H9 (cell line): ENCODE measurements at regions not wholly inside any gene's neighbourhood (a gene's known extent, or its start where the extent isn't known, plus 50 kb on each side); places are given as distances from the start of the nearest gene placed in this dataset.

ENCODE experiments used
- DNase-seq: peaks from one replicate; pipeline ENCODE4 v3.0.0-alpha.2; 2017
- H2AFZ ChIP-seq: one replicate; pipeline ENCODE4 v1.6.1; 2013; ENCODE audit warnings: mild to moderate bottlenecking, low read length, control low read depth, moderate library complexity
- H2AK5ac ChIP-seq: 2 replicates; pipeline ENCODE4 v1.6.1; 2013; ENCODE audit warnings: low read length, control low read depth, mixed read lengths; ENCODE audit not compliant: insufficient read length
- H2BK120ac ChIP-seq: one replicate; pipeline ENCODE4 v1.6.1; 2013; ENCODE audit warnings: low read depth, mild to moderate bottlenecking, low read length, control low read depth, inconsistent platforms; ENCODE audit not compliant: poor library complexity, severe bottlenecking
- H2BK12ac ChIP-seq: 2 replicates; pipeline ENCODE4 v1.6.1; 2013; ENCODE audit warnings: low read length, control low read depth, mixed read lengths, low read depth; ENCODE audit not compliant: insufficient read length
- H2BK15ac ChIP-seq: 2 replicates; pipeline ENCODE4 v1.6.1; 2013; ENCODE audit warnings: low read depth, low read length, control low read depth
- H2BK20ac ChIP-seq: one replicate; pipeline ENCODE4 v1.6.1; 2013; ENCODE audit warnings: low read depth, mild to moderate bottlenecking, low read length, control low read depth, inconsistent platforms; ENCODE audit not compliant: poor library complexity, severe bottlenecking
- H2BK5ac ChIP-seq: 2 replicates; pipeline ENCODE4 v1.6.1; 2013; ENCODE audit warnings: low read length, control low read depth, mixed read lengths; ENCODE audit not compliant: insufficient read length
- H3K14ac ChIP-seq: 2 replicates; pipeline ENCODE4 v1.6.1; 2013; ENCODE audit warnings: low read length, control low read depth; ENCODE audit not compliant: insufficient read depth
- H3K18ac ChIP-seq: 2 replicates; pipeline ENCODE4 v1.6.1; 2013; ENCODE audit warnings: low read depth, mild to moderate bottlenecking, mixed read lengths, low read length, control low read depth; ENCODE audit not compliant: insufficient read length
- H3K23ac ChIP-seq: 2 replicates; pipeline ENCODE4 v1.6.1; 2013; ENCODE audit warnings: low read length, control low read depth, mixed read lengths, low read depth; ENCODE audit not compliant: insufficient read length
- H3K23me2 ChIP-seq: 2 replicates; pipeline ENCODE4 v1.6.1; 2013; ENCODE audit warnings: low read depth, mild to moderate bottlenecking, mixed read lengths, low read length, control low read depth; ENCODE audit not compliant: insufficient read length, poor library complexity, severe bottlenecking
- H3K27ac ChIP-seq: 2 replicates; pipeline ENCODE4 v1.5.1; 2013; ENCODE audit warnings: low read length, control low read depth, mixed read lengths, low read depth; ENCODE audit not compliant: insufficient read length
- H3K27me3 ChIP-seq: 2 replicates; pipeline ENCODE4 v1.6.1; 2013; ENCODE audit warnings: low read length, control low read depth, inconsistent platforms; ENCODE audit not compliant: insufficient read depth
- H3K4ac ChIP-seq: 2 replicates; pipeline ENCODE4 v1.6.1; 2013; ENCODE audit warnings: low read depth, mild to moderate bottlenecking, control low read depth, inconsistent platforms, low read length, moderate library complexity
- H3K4me1 ChIP-seq: 2 replicates; pipeline ENCODE4 v1.6.1; 2013; ENCODE audit warnings: low read length, control low read depth, inconsistent platforms; ENCODE audit not compliant: insufficient read depth
- H3K4me2 ChIP-seq: 2 replicates; pipeline ENCODE4 v1.6.1; 2013; ENCODE audit warnings: low read length, control low read depth, mixed read lengths; ENCODE audit not compliant: insufficient read length, insufficient read depth
- H3K56ac ChIP-seq: 2 replicates; pipeline ENCODE4 v1.6.1; 2013; ENCODE audit warnings: low read depth, mild to moderate bottlenecking, mixed read lengths, low read length, control low read depth; ENCODE audit not compliant: insufficient read length
- H3K79me1 ChIP-seq: 2 replicates; pipeline ENCODE4 v1.6.1; 2013; ENCODE audit warnings: low read depth, mild to moderate bottlenecking, moderate library complexity, low read length, control low read depth, inconsistent platforms; ENCODE audit not compliant: insufficient read depth, poor library complexity, severe bottlenecking
- H3K79me2 ChIP-seq: 2 replicates; pipeline ENCODE4 v1.6.1; 2013; ENCODE audit warnings: low read length, control low read depth, inconsistent platforms; ENCODE audit not compliant: insufficient read depth
- H3K9ac ChIP-seq: 2 replicates; pipeline ENCODE4 v1.6.1; 2013; ENCODE audit warnings: low read length, control low read depth, mixed read lengths; ENCODE audit not compliant: insufficient read length; ENCODE audit errors: extremely low read depth
- H3K9me3 ChIP-seq: one replicate; pipeline ENCODE4 v1.6.1; 2013; ENCODE audit warnings: low read depth, low read length, inconsistent platforms; ENCODE audit not compliant: control insufficient read depth
- H3T11ph ChIP-seq: one replicate; pipeline ENCODE4 v1.6.1; 2013; ENCODE audit warnings: mild to moderate bottlenecking, low read length, control low read depth, inconsistent platforms
- H4K20me1 ChIP-seq: one replicate; pipeline ENCODE4 v1.6.1; 2013; ENCODE audit not compliant: control insufficient read depth, insufficient read length, insufficient read depth
- H4K5ac ChIP-seq: 2 replicates; pipeline ENCODE4 v1.6.1; 2013; ENCODE audit warnings: low read depth, mild to moderate bottlenecking, mixed read lengths, low read length, control low read depth; ENCODE audit not compliant: insufficient read length
- H4K8ac ChIP-seq: replicated peaks from 2 replicates; pipeline ENCODE4 v1.6.1; 2013; ENCODE audit warnings: low read length, control low read depth, mixed read lengths, low read depth; ENCODE audit not compliant: insufficient read length
- H4K91ac ChIP-seq: 2 replicates; pipeline ENCODE4 v1.6.1; 2013; ENCODE audit warnings: low read depth, mild to moderate bottlenecking, moderate library complexity, mixed read lengths, low read length, control low read depth; ENCODE audit not compliant: insufficient read length
- H3K27ac Mint-ChIP-seq, 3 experiments: 2 replicates in 2 of 3; 3 replicates in 1 of 3; pipeline ENCODE4 v1.8.0; 2020 to 2021; ENCODE audit warnings: mixed read lengths in 3 of 3, mild to moderate bottlenecking in 1 of 3, moderate library complexity in 1 of 3
- H3K27me3 Mint-ChIP-seq: 2 replicates; pipeline ENCODE4 v1.8.0; 2021; ENCODE audit warnings: low read depth, mild to moderate bottlenecking, moderate library complexity, mixed read lengths
- H3K36me3 Mint-ChIP-seq, 3 experiments: 2 replicates in 2 of 3; 3 replicates in 1 of 3; pipeline ENCODE4 v1.8.0; 2020 to 2021; ENCODE audit warnings: low read depth in 3 of 3, mixed read lengths in 3 of 3; ENCODE audit not compliant: insufficient read depth in 1 of 3
- H3K4me1 Mint-ChIP-seq, 2 experiments: 2 replicates each; pipeline ENCODE4 v1.8.0; 2020; ENCODE audit warnings: mixed read lengths in 2 of 2
- H3K4me3 Mint-ChIP-seq, 2 experiments: 2 replicates in 1 of 2; 3 replicates in 1 of 2; pipeline ENCODE4 v1.8.0; 2020 to 2021; ENCODE audit warnings: mild to moderate bottlenecking in 2 of 2, mixed read lengths in 2 of 2, moderate library complexity in 1 of 2
- H3K9me3 Mint-ChIP-seq, 2 experiments: 2 replicates in 1 of 2; 3 replicates in 1 of 2; pipeline ENCODE4 v1.8.0; 2020; ENCODE audit warnings: mild to moderate bottlenecking in 2 of 2, mixed read lengths in 2 of 2, moderate library complexity in 1 of 2
- CTCF ChIP-seq: fragments of 200-600 bp; sonication (generic); conservative IDR thresholded peaks from 3 replicates; pipeline ENCODE4 v1.8.0; 2021; ENCODE audit warnings: antibody characterized with exemption, mild to moderate bottlenecking
- WGBS: extraction: QIAGEN DNeasy Blood & Tissue Kit; methylation state at CpG from one replicate; pipeline ENCODE4 v1.1.7; 2013; ENCODE audit warnings: missing lambda C conversion rate, low lambda C conversion rate, mixed read lengths; ENCODE audit not compliant: insufficient read length; ENCODE audit errors: extremely low coverage; 5-methylcytosine and 5-hydroxymethylcytosine counted together

- H4K5ac ChIP-seq = no peak overlapping the region
- H3K9me3 ChIP-seq = no peaks in the 10 kb centered on the region
- Mint-ChIP-seq H3K27ac (no peak overlapping the region), H3K4me1 (peaks cover 6 to 15% of the 10 kb centered on the region in 2 experiments), H3K9me3 (peaks cover 2 to 7% of the 10 kb centered on the region in 2 experiments; a peak in 4 of 5 replicates), H3K27me3 (no peaks in the 10 kb centered on the region), H3K4me3 (no peak overlapping the region), H3K36me3 (peaks cover 0 to 9% (median 0%) of the 10 kb centered on the region in 3 experiments; a peak in 3 of 7 replicates)
- H3K4ac ChIP-seq = no peak overlapping the region
- H3K23me2 ChIP-seq = no peaks in the 10 kb centered on the region
- no peak overlapping the region for H2AFZ ChIP-seq
- WGBS = no CpG with 5 or more reads among the region's 1 CpG
- H3K4me1 ChIP-seq = no peaks in the 10 kb centered on the region
- no peak overlapping the region for H2AK5ac ChIP-seq
- H3K23ac ChIP-seq = no peak overlapping the region
- no peaks in the 10 kb centered on the region for H3K79me1 ChIP-seq
- H2BK12ac ChIP-seq = no peak overlapping the region
- H4K8ac ChIP-seq = no peak overlapping the region
- no peak overlapping the region for H2BK20ac ChIP-seq
- H2BK5ac ChIP-seq = no peak overlapping the region
- no peaks in the 10 kb centered on the region for H3K27me3 ChIP-seq
- H3T11ph ChIP-seq = no peak overlapping the region
- no peak overlapping the region for H3K9ac ChIP-seq
- no peak overlapping the region for H3K14ac ChIP-seq
- no peak overlapping the region for H3K56ac ChIP-seq
- no peak for DNase-seq
- H3K79me2 ChIP-seq = no peaks in the 10 kb centered on the region
- H2BK120ac ChIP-seq = no peak overlapping the region
- H4K20me1 ChIP-seq = no peaks in the 10 kb centered on the region
- H3K27ac ChIP-seq = no peak overlapping the region
- H2BK15ac ChIP-seq = no peak overlapping the region
- no peak overlapping the region for H3K18ac ChIP-seq
- H4K91ac ChIP-seq = no peak overlapping the region
- H3K4me2 ChIP-seq = no peak overlapping the region
- no peak for TF ChIP-seq CTCF
Measured at GRCh38 chr2:81303321-81303720, 998.8 kb upstream of the LRRTM1 start.
